H54 (cell line): ENCODE measurements at regions not wholly inside any gene's neighbourhood (a gene's known extent, or its start where the extent isn't known, plus 50 kb on each side); places are given as distances from the start of the nearest gene placed in this dataset.
"Not testable (repeated sequence)": the region's sequence is repeated elsewhere in the genome, so short reads cannot be mapped to it uniquely, and the experiment has no call there.

ENCODE experiments used
- DNase-seq: peaks from one replicate; pipeline ENCODE4 v3.0.0; 2011; ENCODE audit warnings: low spot score, mixed read lengths; ENCODE audit not compliant: insufficient read length
- FAIRE-seq: peaks from 3 replicates; lab custom pipeline; 2011; peaks lifted over from hg19 to GRCh38; lab: Jason Lieb, UNC
- POLR2A ChIP-seq: IDR thresholded peaks from 2 replicates; pipeline ENCODE4 v1.6.1; 2011; ENCODE audit warnings: low read depth, mild to moderate bottlenecking, low read length

GRCh38 chr5:157976429-157976828, 117.5 kb upstream of the CLINT1 start:
- TF ChIP-seq POLR2A, result no peak
- DNase-seq (no peak), FAIRE-seq (no peak)

- FAIRE-seq, result no peak
- DNase-seq, result no peak
- TF ChIP-seq POLR2A, result no peak
Observed at GRCh38 chr5:157972579-157972978, 113.6 kb upstream of the CLINT1 start.

DNA sequence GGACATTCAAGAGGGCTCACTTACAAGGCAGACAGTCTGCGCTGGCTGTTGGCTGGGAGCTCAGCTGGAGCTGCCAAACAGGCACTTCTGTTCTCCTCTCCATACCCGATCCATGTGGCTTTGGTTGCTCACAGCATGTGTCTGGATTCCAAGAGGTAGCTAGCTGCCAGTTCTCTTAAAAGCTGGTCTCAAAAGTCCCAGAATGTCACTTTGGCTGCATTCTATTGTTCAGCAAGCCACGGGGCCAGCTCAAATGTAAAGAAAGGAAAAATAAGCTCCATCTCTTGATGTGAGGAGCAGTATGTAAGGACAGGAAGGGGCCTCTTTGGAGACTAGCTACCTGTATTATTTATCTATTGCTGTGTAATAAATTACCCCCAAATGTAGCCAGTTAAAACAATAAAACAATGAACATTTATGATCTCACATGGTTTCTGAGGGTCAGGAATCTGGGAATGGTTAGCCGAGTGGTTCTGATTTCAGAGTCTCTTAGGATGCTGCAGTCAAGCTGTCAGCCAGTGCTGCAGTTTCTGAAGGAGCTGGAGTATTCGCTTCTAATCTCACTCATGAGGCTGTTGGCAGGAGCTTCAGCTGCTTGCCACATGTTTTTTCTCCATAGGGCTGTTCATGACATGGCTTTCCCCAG, 112.7 kb upstream of the CLINT1 start:
- no peak for TF ChIP-seq POLR2A
- DNase-seq, result no peak
- FAIRE-seq, result no peak

DNA sequence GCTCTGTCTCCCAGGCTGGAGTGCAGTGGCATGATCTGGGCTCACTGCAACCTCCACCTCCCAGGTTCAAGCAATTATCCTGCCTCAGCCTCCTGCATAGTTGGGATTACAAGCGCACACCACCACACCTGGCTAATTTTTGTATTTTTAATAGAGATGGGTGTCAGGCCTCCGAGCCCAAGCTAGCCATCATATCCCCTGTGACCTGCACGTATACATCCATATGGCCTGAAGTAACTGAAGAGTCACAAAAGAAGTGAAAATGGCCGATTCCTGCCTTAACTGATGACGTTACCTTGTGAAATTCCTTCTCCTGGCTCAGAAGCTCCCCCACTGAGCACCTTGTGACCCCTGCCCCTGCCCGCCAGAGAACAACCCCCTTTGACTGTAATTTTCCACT, 109.6 kb upstream of the CLINT1 start:
- not testable (repeated sequence) for FAIRE-seq, DNase-seq

DNA sequence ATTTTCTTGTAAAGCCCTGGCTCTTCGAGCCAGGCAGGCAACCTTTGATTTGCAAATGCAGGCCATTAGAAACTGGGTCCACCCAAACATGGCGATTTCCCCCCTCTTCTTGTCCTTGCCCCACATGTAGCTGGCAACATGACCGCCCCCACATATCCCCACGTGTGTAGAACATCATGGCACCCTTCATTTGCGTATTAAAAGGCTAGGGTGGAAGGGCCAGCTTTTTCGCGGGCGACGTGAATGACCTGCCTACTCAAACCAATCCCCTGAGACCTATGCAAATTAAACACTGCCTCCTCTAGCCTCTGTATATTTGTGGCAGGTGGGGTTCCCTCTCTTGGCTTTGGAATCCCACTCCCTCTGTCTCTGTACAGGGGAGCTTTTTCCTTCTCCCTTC, 107.0 kb upstream of the CLINT1 start:
- no peak for DNase-seq
- no peak for TF ChIP-seq POLR2A
- no peak for FAIRE-seq

GRCh38 chr5:157965040-157965678, 106.2 kb upstream of the CLINT1 start:
- no peak for DNase-seq
- TF ChIP-seq POLR2A, result no peak
- FAIRE-seq, result no peak

DNA sequence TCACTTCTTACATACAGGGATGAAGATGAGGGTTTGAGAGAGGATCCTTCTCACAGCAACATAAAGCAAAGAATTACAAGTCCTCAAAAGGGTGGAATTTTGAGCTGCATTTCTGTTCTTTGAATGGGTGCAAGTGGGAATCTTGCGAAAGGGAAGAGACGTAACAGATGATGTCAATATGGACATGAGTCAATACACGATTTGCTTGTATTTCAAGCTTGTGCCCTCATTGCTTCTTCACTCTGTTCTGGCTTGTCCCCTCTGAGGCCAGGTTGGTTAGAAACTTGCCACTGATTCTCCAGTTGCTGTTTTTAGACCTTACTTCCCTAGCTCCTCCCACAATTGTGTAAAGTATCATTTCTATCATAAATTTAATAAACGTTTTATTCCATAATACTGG, 104.8 kb upstream of the CLINT1 start:
- DNase-seq (no peak), FAIRE-seq (no peak)
- no peak for TF ChIP-seq POLR2A

GRCh38 chr5:157963244-157963643, 104.3 kb upstream of the CLINT1 start:
- FAIRE-seq, result no peak

GRCh38 chr5:157962686-157963085, 103.7 kb upstream of the CLINT1 start:
- DNase-seq, FAIRE-seq: not testable (repeated sequence)

More at GRCh38 chr5:157963244-157963643, 104.3 kb upstream of the CLINT1 start:
- DNase-seq, result no peak
- no peak for TF ChIP-seq POLR2A

DNA sequence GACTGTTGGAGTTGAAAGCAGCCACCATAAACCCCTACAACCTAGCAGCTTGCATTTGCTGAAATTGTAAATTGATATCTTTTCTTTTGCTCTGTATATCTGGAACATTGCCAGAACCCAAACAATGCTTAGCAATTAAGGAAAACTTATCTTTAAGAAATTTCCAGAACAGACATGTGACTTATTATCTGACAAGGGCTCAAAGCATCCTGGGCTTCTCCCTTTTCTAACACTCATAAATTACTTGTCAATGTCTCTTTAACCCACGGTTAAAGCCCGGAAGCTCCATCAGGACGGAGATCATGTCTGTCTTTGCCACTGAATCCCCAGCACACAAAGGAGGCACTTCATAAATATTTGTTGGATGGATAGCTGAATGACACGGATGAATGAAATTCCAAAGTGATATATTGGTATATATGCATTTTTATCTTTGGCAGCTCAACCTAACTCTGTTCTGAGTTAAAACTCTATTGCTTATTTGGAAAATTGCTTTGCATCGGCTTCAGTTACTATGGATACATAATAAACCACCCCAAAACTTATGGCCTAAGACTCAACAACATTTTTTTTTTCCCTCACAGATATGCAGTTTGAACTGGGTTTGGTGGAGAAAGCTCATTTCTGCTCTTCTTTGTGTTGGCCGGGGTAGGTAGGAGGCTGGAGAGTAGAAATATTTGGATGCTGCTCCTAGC, 103.1 kb upstream of the CLINT1 start:
- DNase-seq (no peak), FAIRE-seq (no peak)
- TF ChIP-seq POLR2A, result no peak

DNA sequence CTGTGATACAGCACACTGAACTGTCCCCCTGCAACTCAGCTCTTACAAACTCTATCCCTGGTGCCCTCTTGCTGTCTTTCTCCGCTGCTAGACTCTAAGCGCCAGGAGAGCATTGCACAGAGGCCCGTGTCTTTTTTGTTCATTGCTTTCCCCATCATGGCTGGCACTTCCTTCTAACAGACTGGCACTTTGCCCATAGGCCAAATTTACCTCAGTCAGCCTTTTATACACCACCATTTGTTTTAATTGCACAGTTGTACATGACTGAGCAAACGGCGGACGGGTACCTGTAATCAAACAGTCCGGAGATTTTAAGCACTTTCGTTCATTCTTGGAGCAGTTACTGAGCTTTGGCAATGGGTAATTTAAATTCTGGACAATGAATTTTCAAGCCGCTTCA, 102.2 kb upstream of the CLINT1 start:
- DNase-seq, result no peak
- TF ChIP-seq POLR2A, result no peak
- FAIRE-seq, result no peak

DNA sequence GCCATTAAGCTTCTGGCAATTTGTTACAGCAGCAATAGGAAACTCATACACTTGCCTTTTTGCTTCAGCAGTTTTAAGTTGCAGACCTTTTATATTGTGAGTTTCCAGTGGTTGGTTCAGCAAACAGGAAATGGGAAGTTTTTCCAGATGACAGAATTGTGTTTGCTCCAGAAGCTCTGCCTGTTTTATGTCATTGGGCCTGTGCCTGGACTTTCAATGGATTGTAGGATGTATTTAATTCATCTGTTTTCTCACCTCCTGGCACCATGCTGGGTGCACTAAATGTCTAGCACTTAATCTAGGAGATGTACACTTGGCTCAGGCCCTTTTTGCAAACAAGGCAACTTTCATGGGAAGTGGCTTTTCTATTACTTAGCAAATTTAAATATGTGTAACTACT, 100.4 kb upstream of the CLINT1 start:
- FAIRE-seq (no peak), DNase-seq (no peak)
- no peak for TF ChIP-seq POLR2A

- DNase-seq, result no peak
- no peak for FAIRE-seq
- no peak for TF ChIP-seq POLR2A
Observed at GRCh38 chr5:157956271-157956885, 97.4 kb upstream of the CLINT1 start.

GRCh38 chr5:157955541-157956172, 96.7 kb upstream of the CLINT1 start:
- TF ChIP-seq POLR2A, result no peak
- FAIRE-seq (no peak), DNase-seq (no peak)
